HG02870 (cell line): ENCODE measurements at regions not wholly inside any gene's neighbourhood (a gene's known extent, or its start where the extent isn't known, plus 50 kb on each side); places are given as distances from the start of the nearest gene placed in this dataset.
A peak's percentile ranks its signal among the peaks of the same experiment; 100 is the strongest.

Experiments
- ATAC-seq: cut with Tn5 transposase; IDR thresholded peaks from one replicate; pipeline ENCODE4 v1.9.1; 2021; ENCODE audit warnings: mild to moderate bottlenecking, moderate library complexity; ENCODE audit not compliant: unreplicated experiment

GRCh38 chr4:3343358-3343757, 50.5 kb downstream of the RGS12 start:
- no peak for ATAC-seq

DNA sequence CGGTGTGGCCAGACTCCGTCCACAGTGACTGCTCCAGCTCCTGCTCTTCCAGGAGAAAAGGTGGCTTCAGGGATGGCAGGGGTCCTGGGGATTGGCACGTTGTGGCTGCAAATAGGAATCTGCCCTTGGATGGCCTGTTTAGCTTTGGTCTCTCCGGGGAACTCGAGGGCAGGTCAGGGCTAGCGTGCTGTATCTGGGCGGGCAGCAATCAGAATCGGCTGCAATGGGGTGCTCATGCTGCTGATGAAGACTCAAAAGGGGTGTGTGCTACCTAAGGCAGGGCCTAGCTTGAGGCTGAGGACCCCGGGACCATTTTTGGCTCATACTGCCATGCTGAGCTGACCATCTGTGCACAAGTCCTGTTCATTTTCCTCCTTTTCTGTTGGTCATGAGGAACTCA, 51.3 kb downstream of the RGS12 start:
- ATAC-seq, result no peak

GRCh38 chr4:3344596-3344995, 51.8 kb downstream of the RGS12 start:
- ATAC-seq, result no peak

DNA sequence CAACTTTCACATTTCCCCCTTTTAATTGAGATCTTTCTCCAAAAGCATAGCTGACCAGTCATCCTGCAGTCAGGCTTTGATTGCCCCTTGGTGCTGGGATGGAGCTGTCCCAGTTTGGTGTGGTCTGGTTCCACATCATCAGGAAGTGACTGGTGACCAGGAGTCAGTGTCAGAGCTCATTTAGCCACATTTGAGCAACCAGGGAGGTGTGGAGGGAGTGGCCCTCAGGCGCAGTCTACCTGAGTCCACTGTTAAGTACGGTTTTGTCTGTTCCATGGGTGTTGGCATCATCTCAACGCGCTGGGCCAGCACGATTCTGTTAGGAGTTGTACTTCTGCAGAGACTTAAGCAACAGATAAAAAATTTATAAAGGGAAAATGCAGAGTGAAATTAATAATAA, 52.6 kb downstream of the RGS12 start:
- no peak for ATAC-seq

DNA sequence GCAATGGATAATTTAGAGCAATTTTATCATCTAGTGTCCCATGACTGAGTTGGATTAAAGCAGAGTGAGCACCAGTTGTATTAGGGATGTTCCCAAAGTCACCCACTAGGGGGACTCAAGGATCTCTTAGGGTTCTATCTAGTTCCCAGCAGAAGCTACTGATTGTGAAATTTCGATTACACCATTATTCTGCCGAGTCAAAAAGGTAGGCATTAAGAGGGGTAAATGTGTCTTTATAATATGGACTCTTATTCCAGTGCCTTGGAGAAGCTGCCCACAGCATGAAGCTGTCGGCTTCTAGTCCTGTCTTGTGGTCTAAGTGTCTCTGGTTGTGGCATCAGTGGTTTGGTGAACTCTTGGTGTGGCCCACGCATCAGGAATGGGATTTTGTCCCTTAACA, 53.3 kb downstream of the RGS12 start:
- peak; percentile 58 for ATAC-seq

DNA sequence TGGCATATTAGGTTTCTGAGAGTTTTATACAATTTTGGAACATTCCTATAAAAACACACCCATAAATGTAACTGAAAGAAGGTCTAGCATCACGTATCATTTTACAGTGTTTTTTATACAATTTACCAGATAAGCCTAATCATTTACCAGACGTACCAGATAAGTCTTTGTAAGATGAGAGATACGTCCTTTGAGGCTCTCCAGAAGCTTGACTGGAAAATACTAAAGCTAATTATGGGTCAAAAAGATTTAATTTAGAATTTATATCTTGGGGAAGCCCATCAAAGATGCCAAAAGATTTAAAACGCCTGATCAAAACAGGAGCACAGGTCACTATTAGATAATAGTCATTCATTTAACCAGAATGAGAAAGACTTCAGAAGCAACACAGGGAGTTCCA, 55.0 kb downstream of the RGS12 start:
- ATAC-seq, result no peak

DNA sequence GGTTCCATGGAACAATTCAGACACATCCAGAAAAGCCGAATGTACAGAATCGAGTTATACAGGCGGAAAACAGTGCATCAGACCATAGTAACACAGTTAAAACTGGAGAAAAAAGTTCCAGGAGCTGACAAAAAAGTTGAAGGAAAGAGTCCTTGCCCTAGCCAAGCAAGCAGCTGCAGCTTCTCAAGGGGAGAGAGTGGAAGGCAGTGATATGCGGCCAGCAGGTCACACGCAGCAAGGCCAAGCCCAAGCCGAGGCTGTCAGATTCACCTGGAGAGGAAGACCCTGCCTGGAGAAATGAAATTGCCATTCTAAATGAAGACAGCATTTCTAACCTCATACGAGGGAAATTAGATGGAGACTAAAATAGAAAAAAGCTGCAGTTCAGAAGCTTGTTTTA, 55.8 kb downstream of the RGS12 start:
- no peak for ATAC-seq

DNA sequence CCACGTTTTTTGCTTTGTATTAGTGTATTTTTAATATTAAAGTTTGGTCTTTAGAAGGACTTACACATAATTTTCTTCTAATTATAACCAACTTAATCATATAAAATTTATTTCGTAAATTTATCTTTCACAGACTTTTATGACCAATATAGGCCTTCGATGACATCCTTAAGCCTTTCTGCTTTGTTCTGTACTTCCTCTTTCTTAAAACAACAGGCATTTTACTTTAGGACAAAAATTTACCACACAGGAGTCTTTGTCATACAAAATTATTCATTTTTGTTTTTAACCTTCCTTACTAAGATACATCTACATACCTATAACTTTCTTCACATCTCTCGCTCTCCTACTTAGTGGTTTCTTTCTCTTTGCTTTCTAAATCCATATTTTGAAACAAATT, 56.3 kb downstream of the RGS12 start:
- no peak for ATAC-seq

DNA sequence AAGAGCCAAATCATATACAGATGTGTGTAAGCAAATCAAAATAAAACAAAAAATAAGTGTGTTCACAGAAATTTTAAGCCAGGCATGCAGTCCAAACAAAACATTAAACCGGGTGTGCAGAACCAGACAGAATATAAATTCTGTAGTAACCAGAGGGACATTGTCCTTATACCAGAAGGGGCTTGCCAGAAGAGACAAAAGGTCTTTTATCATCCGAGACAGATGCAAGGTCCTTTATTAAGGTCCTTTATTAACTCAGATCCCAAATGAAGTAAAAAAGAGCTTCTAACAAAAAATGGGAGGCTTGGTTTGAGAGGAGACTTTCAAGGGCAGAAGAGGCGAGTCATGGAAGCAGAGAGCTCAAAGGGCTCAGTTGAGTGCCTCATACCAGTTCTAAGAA, 59.2 kb downstream of the RGS12 start:
- ATAC-seq, result no peak

- no peak for ATAC-seq
Measured at GRCh38 chr4:3352505-3352904, 59.7 kb downstream of the RGS12 start.

- ATAC-seq, result no peak
Measured at GRCh38 chr4:3352941-3353594, 60.2 kb downstream of the RGS12 start.

DNA sequence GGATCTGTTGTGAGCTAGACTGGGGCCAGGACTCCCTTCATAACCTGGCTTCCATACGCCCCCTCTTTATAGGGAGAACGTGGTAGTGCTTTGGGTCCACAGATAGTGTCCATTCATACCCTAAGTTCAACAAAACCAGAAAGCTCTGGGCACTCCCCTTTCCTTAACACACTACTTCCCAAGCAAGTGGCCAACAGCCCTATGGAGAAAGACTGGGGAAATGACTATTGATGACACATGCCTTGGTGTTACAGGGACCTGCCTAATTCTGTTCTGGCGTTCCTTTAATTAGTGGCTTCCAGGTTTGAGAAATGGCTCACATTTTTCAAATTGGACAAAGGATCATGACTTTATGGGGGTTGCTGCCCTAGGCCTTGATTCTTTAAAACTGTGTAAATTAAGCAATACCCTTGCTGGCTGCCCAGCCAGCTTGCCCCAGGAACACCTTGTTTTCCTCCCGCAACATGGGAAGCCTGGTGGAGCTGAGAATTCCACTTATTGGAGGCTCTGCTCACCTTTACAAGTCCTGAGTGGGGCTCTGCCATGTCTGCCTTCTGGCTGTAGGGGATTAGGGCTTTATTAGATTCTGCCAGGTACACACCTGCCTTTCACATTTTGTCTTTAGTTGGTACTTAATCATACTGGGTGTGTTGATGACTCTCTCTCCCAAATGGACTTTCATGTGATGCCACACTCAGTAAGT, 61.1 kb downstream of the RGS12 start:
- no peak for ATAC-seq

GRCh38 chr4:3354455-3354811, 61.6 kb downstream of the RGS12 start:
- no peak for ATAC-seq

GRCh38 chr4:3355266-3355748, 62.5 kb downstream of the RGS12 start:
- ATAC-seq, result peak; percentile 85

- ATAC-seq, result no peak
Measured at GRCh38 chr4:3358656-3359055, 65.8 kb downstream of the RGS12 start.

DNA sequence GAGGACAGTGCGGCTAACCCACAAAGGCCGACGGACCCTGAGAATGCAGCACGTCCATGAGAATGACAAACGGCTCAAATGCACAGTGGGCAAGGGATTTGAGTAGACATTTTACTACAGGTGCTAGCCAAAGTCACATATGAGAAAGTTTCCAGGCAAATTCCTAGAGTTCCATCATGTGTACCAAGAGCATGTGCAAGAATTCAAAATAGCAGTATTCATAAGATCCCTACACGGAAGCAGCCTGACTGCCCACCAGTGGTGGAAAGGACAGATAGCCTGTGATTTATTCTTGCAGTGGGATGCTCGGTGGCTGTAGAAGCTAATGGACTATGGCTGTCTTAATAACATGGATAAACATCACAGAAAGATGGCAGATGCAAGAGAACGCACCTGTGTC, 68.0 kb downstream of the RGS12 start:
- ATAC-seq, result no peak

DNA sequence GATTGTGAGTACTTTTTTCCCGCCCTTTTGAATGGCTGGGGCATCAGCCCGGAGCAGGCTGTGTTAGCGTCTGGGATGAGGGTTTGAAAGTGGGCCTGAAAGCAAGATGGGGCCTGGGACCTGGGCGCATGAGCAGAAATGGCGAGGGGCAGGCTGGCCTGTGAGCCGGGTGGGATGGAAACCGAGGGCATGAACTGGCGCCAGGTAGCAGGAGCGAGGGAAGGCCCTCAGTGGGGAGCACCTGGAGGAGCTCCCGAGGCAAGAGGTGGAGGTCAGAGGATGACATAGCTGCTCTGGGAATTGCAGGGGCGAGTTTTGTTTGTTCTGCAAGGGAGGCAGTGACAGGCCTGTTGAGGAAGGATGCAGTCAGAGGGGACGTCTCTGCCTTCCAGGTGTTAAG, 68.6 kb downstream of the RGS12 start:
- no peak for ATAC-seq

- ATAC-seq, result no peak
Measured at GRCh38 chr4:3361896-3362295, 69.1 kb downstream of the RGS12 start.

- no peak for ATAC-seq
Measured at GRCh38 chr4:3362431-3363287, 69.8 kb downstream of the RGS12 start.

DNA sequence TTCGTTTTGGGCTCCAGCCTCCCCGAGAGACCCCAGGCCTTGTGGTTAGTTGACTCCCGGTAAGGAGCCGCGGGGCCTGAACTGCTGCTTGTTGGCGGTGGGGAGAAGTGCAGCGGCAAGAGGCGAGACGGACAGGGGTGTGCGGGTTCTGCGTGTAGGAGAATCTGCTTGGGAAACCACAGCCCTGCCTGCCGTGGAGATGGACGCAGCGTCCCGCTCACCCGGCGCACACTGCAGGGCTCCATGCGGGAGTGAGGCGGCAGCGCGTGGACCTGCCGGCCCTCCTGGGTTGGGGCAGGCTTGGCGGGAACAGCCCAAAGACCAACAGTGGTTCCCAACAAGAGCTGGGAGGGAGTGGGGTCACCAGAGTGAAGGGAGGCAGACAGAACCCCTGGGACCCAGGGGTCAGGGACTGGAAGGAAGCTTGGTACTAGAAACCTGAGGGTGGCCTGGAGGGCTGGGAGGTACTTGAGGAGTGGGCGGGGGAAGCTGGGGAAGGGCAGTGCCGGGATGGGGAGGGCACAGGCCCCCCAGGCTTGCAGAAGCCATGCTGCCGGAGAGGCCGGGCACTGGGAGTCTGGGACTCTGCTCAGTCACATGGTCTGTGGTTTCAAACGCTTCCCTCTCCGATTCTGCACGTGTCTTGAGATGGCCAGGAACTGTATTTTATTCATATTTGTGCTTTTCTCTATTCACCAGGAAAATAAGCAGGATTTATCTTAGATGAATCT, 70.8 kb downstream of the RGS12 start:
- no peak for ATAC-seq

- ATAC-seq, result no peak
Measured at GRCh38 chr4:3364199-3364598, 71.4 kb downstream of the RGS12 start.
